T-helper 1 cell (primary cell): ENCODE measurements at regions not wholly inside any gene's neighbourhood (a gene's known extent, or its start where the extent isn't known, plus 50 kb on each side); places are given as distances from the start of the nearest gene placed in this dataset.
"Not testable (repeated sequence)": the region's sequence is repeated elsewhere in the genome, so short reads cannot be mapped to it uniquely, and the experiment has no call there.

Experiments
- DNase-seq, 5 donors: peaks; one replicate each; pipeline ENCODE4 v3.0.0-alpha.2; 2012 to 2020

GRCh38 chr2:66242099-66242789 is 192.7 kb upstream of the MEIS1 start:
- no peak for DNase-seq

- DNase-seq: no peak
These were observed 194.6 kb upstream of the MEIS1 start for GRCh38 chr2:66240286-66240685.

- no peak for DNase-seq
These were observed 195.3 kb upstream of the MEIS1 start for GRCh38 chr2:66239655-66240054.

- DNase-seq: no peak
These were observed 197.0 kb upstream of the MEIS1 start for GRCh38 chr2:66237803-66238379.

GRCh38 chr2:66236816-66237802 is 197.8 kb upstream of the MEIS1 start:
- no peak for DNase-seq

GRCh38 chr2:66236067-66236685 is 198.7 kb upstream of the MEIS1 start:
- no peak for DNase-seq

DNA sequence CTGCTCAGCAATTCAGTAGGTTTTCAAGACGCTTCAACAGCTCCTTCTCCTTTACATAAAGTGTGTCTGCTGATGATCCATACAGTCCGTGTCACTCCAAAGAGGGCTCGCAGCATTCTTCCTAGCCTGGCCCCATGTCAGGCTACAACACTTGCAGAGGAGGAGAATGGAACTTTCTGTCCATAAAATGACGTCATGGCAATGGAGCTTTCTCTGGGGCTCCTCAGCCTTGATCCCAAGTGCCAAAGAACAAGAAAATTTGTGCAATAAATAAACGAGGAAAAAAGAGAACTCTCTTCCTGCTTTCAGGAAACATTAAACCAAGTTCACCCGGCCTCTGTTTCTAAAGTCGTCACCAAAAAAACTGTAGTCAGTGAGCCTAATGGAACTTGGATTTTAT is 199.5 kb upstream of the MEIS1 start:
- DNase-seq: no peak

DNA sequence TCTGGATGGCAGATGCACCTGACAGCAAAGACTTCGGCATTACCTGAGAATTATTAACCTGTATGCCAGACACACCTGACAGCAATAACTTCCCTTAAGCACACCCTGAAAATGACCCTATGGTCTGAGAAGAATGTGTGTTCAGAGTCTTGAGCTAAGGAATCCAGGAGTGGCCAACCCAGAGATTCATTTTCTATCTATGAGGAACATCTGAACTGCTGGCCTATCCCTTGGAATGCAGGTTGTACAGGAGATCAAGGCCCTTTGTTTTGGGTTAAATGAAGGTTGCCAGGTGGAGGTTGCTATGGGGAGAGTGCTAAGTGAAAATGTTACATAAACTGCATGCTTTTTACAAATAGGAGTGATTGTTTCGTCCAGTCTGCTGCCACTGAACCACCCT is 200.9 kb upstream of the MEIS1 start:
- DNase-seq: no peak

DNA sequence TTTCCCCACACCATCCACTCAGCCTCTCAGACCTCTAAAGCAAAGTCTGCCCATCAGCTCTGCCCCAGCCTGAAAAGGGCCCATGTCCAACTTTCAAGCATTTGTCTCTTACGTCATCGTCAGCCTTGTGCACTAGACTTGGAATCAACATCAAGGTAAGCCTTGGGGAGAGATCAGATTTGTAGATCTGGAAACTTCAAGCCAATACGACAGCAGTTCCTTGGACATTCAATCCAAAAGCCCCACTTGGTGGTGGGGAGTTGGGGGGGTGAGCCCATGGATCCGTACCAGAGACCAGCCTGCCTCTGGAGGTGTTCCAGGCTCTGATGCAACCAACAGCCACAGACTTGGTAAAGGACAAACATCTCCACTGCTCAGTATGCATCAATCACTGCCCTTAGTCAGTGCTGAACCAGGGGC is 206.8 kb upstream of the MEIS1 start:
- no peak for DNase-seq

DNA sequence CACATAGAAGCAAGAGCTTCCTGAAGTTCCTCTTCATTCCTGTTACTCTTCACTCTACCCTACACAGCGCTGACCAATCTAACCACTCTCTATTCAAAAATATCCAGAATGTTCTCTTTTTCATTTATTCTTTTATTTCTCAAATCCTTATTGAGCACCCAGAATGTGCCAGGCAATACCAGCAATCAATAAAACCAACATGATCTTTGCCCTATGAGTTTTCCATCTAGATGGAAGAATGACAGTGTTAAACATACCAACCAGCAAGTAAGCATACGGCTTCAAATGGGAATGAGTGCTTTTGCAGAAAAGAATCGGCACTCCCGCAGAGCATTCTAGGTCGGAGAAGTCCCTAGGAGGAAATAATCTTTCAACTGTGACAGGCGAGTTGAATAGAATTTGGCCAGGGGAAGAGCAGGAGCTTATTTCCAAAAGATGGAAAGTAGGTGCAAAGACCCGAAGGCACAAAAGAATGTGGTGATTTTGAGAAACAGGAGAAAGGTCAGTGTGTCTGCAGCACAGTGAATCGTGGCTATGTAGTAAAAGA is 217.8 kb upstream of the MEIS1 start:
- no peak for DNase-seq

GRCh38 chr2:66212749-66213148 is 222.2 kb upstream of the MEIS1 start:
- DNase-seq: no peak

DNA sequence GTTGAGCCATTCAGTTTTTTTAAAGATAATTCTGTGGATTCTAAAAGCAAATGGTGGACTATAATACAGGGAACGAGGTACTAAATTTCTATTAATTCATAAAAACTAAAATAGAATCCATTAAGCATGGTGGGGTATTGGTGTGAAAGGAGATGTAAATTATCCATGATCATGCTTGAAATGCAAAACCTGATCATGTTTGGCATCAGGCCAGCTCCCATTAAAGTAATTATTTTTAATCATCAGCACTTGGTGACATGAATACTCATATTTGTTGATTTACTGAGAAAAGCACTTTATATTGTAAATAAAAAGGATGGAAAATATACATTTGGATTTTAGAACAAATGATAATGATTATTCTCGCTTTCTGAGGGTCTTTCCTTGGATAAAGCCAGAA is 232.3 kb upstream of the MEIS1 start:
- no peak for DNase-seq

DNA sequence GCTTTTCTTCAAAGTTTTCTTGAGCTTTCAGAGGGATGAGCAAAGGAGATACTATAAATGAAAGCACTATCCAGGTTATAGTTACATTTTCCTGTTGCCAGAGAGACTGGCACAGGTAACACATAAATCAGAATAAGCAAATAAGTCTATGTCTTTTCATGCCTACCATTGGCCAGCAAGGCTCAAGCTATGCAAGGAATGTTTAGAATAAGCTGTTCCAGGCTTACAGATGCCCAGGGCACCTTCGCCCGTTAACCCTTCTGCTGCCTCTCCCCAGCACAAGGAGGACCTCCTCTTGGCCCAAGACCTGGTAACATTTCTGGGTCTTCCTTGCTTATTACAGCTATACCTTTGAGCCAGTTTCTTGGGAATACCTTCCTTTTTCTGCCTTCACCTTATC is 233.7 kb upstream of the MEIS1 start:
- no peak for DNase-seq

GRCh38 chr2:66198873-66199272 is 236.1 kb upstream of the MEIS1 start:
- DNase-seq: no peak

- no peak for DNase-seq
These were observed 242.0 kb upstream of the MEIS1 start for GRCh38 chr2:66192888-66193287.

DNA sequence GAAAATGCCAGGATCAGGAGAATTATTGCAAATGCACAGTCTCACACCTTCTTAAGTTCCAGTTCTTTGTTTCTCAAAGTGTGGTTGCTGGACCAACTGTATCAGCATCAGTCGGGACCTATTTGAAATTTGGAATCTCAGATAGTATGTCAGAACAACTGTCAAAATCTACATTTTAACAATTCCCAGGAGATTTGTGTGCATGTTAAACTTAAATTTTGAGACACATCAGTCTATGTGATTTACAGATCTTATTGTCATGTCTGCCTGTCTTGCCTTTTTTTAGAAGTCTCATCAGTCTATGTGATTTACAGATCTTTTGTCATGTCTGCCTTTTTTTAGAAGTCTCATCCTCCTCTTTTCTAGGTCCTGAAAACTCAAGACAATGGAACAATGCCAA is 243.6 kb upstream of the MEIS1 start:
- DNase-seq: no peak

DNA sequence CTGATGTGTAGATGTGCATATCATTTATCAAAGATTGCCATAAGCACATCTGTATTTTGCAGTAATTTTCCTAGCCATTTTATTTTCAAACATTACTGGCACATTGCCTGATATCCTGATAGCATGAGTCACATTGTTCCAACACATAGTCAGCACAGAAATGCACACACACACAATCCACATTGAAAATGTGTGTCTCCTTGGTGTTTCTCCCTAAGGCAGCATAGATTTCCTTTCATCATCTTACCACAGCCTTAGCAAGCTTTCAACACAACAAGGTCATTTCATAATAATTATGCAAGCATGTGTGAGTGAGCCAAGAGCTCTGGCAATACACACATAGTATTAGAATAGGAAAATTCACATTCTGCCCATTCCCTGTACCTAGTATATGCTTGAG is 245.4 kb upstream of the MEIS1 start:
- no peak for DNase-seq

DNA sequence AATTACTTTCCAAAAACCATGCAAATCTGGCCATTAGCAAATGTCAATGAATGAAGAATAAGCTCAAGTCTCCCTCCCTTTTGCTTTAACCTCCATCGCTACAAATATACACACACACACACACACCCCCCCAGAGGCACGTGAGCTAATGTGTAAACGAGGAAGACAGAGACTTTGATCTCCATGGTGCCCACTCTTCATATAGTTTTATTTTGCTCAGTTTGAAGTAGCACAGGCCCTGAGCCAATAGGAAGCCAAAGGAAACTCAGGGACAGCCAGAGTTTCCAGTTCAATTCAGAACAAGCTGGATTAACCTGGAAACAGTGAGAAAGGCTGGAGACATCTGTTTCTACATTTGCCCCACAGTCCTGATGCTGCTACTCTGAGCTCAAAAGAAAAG is 248.4 kb upstream of the MEIS1 start:
- no peak for DNase-seq

- no peak for DNase-seq
These were observed 249.3 kb upstream of the MEIS1 start for GRCh38 chr2:66185497-66186054.

- not testable (repeated sequence) for DNase-seq
These were observed 257.7 kb upstream of the MEIS1 start for GRCh38 chr2:66177128-66177796.

DNA sequence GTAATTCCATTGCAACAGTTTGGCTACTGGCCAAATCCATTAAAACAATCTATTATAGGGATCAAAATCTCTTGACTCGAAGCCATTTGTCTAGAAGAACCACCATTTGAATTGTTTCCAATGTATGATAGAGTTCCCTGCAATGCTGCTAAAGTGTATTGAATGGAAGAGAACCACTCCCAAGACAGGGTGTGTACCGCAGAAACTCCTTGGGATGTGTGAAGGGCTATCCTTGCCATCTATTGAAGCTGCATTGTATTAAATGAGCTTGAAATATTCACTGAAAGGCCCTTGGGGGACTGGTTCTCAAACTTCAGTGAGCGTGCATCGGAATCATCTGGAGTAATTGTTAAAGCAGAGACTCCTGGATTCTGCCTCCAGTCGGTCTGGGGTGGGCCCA is 260.4 kb upstream of the MEIS1 start:
- no peak for DNase-seq

- no peak for DNase-seq
These were observed 261.3 kb upstream of the MEIS1 start for GRCh38 chr2:66173645-66174044.
